Stimulated activated CD4-positive, alpha-beta T cell treated with anti-CD3 and anti-CD28 coated beads, Interleukin-2, amount 100 ng/mL, for 4 hours (primary cell): ENCODE measurements at regions not wholly inside any gene's neighbourhood (a gene's known extent, or its start where the extent isn't known, plus 50 kb on each side); places are given as distances from the start of the nearest gene placed in this dataset.

Experiments
- DNase-seq: peaks from one replicate; pipeline ENCODE4 v3.0.0-alpha.2; 2020; ENCODE audit warnings: low read depth

GRCh38 chr11:15379483-15379882 is 264.8 kb downstream of the INSC start:
- DNase-seq, result no peak

GRCh38 chr11:15390857-15391256 is 276.1 kb downstream of the INSC start:
- no peak for DNase-seq

- no peak for DNase-seq
Measured at GRCh38 chr11:15396778-15397177, 282.1 kb downstream of the INSC start.

DNA sequence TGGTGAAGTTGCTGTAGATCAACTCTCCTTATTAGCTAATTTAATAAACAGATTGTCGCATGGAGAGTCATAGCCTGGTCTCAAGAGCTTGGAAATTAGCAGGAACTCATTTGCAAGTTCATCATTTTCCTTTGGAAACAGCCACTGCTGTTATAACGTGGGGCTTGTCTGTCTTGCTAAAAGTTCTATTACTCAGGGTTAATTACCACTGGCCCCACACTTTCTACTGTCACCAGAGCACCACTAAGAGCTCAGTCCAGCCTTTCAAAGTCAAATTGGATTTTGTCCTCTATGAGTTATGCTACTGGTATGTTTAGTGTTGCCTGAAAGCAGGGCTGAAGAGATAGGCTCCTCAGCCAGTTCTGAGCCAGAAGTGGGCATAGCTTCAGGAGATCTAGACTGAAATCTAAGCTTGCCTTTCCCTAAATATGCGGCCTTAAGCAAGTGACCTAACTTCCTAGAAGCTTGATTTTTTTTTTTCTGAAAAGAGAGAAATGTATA is 292.2 kb downstream of the INSC start:
- no peak for DNase-seq

DNA sequence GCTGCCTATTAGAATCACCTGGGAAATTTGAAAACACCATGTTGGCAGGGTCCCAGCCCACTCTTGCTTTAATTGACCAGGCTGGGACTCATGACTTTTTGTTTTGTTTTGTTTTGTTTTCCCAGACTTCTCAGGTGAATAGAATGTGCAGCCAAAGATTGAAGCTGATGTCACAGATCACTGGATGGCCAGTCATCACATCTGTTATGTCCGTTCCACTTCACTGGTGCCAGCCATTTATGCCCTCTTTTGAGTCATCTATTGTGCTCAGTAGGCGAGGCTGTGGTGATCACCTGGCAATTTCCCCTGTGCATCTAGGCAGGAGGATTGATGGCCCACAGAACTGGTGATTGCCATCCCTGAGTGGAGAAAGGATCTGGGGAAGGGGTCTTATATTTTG is 297.3 kb downstream of the INSC start:
- no peak for DNase-seq

DNA sequence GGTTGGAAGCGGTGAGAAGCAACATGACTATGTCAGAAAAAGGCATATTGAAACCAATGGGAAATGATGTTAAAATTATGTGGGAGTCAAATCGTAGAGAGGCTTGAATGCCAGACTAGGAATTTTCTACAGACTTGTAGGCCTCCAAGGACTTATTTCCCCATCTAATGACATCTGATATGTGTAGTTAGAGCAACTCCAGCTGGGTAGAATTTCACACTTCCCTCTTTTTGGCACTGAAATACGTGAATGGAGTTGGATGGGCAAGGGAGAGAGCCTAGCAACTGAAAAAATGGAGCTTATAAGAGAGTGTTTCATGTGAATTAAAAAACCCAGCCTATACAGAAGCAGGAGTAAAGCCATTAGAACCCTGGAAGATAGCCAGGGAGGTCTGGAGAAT is 304.2 kb downstream of the INSC start:
- DNase-seq, result no peak

GRCh38 chr11:15419696-15420095 is 305.0 kb downstream of the INSC start:
- DNase-seq, result no peak

DNA sequence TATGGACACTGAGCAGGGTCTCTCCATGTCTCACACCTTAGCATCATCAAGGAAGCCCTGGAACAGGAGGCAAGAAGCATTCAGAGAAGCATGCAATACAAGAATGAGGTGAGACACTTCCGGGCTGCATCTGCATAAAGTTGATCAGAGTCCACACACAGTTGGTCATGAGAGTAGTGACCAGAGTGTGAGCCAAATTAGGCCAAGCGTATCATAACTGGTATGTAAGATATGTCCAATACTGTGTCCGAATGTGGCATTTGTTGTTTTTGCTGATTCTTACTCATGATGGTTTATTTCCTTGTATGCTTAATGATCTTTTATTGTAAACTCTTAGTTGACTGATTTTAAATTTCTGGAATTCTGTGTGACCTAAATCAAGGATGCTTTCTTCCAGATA is 315.7 kb downstream of the INSC start:
- DNase-seq, result no peak

- no peak for DNase-seq
Measured at GRCh38 chr11:15434529-15434928, 319.8 kb downstream of the INSC start.

DNA sequence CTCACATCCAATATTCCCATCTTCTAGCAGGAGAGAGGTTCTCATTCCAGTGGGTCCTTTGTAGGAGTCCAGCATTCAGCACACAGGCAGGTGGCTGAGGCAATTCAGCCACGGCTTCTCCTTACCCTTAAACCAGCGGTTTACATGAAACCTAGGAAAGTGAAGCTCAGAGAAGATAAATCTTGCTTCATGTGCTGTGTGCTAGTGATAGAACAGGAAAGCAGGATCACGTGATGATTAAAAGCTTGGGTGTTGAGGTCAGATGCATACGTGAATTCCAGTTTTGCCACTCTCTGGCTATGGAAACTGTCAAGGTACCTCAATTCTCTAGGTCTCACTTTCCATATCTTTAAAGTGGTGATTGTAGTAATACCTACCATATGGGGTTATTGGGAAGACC is 331.6 kb downstream of the INSC start:
- no peak for DNase-seq

- DNase-seq, result no peak
Measured at GRCh38 chr11:15446929-15447328, 332.2 kb downstream of the INSC start.

DNA sequence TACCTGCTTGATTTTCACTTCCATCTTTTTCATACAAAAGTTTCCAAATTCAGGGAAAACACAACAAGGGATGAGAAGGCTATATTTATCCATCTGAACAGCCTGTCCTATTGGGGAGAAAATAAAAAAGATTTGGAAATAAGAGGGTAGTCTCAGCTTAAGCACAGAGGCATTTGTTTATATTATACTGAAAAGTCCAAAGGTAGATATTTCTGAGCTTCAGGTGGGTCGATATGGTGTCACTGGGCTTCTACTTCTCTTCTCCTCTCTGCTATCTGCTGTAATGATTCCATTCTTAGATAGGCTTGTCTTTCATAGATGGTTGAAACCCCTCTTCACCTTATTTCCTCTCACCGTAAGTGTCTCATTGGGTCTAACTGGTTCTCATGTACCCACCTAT is 337.0 kb downstream of the INSC start:
- DNase-seq, result no peak

GRCh38 chr11:15453211-15453765 is 338.6 kb downstream of the INSC start:
- DNase-seq, result no peak

GRCh38 chr11:15468466-15468865 is 353.7 kb downstream of the INSC start:
- no peak for DNase-seq

- no peak for DNase-seq
Measured at GRCh38 chr11:15471048-15471894, 356.5 kb downstream of the INSC start.

GRCh38 chr11:15471895-15472799 is 357.4 kb downstream of the INSC start:
- DNase-seq, result no peak

DNA sequence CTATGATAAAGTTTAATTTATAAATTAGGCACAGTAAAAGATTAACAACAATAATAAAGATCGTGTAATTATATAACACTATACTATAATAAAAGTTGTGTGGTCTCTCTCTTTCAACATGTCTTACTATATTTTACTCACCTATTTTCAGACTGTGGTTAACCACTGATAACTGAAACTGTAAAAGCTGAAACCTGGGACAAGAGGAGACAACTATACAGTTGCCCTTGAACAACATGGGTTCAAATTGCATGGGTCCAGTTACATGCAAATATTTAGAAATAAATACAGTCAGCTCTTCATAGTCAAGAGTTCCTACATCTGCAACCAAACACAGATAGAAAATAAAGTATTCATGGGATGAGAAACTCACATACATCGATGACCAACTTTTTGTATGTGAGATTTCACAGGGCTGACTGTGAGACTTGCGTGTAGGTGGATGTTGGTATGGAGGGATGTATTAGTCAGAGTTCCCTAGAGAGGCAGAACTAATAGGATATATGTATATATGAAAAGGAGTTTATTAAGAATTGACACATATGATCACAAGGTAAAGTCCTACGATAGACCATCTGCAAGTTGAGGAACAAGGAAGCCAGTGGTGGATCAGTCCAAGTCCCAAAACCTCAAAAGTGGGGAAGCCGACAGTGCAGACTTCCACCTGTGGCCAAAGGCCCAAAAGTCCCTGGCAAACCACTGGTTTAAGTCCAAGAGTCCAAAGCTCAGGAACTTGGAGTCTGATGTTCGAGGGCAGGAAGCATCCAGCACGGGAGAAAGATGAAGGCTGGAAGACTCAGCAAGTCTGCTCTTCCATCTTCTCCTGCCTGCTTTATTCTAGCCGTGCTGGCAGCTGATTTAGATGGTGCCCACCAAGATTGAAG is 359.5 kb downstream of the INSC start:
- no peak for DNase-seq

DNA sequence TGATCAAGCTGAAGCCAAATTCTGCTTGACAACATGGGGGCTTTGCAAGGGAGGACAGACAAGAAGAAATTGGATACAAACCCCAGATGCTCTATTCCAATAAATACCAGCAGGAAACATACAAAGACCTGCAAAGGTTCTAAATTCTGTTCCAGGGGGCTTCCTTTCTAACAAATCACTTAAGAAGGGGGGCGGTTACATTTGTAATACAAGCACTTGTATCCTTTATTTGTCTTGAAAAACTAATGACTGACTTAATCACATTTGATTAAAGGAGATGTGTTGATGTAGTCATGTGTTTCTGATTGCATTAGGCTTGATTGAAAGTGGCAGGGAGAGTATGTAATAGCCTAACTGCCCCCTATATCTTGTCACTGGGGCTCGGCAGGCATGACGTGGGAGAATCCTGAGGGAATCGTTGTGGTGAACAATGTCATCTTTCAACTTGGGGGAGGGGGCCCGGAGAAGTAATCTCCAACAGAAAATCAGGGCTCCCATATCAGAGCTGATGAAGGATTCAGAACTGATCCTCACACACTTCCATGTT is 361.7 kb downstream of the INSC start:
- DNase-seq, result no peak

GRCh38 chr11:15481871-15482270 is 367.1 kb downstream of the INSC start:
- DNase-seq, result no peak

GRCh38 chr11:15483205-15483604 is 368.5 kb downstream of the INSC start:
- DNase-seq, result no peak

DNA sequence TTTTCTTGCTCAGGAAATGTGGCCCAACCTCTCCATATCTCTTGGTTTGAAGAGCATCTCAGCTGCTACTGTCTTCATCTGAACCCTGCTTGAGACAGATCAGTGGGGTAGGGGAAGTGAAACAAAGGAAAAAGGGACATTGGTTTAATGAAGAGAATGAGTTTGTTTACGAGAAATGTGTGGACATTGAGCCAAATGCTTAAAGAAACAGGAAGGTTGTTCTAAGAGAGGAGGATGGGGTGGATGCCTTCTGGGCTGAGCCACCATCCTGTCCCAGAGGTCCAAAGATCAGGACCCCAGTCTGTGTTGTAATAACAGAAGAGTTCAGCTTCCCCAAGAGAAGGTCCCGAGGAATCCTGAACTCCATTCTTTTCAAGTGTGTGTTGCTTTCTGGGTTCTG is 369.7 kb downstream of the INSC start:
- DNase-seq, result no peak
